HFF-Myc (cell line): ENCODE measurements at regions not wholly inside any gene's neighbourhood (a gene's known extent, or its start where the extent isn't known, plus 50 kb on each side); places are given as distances from the start of the nearest gene placed in this dataset.
A peak's percentile ranks its signal among the peaks of the same experiment; 100 is the strongest.

Experiments
- DNase-seq: peaks from one replicate; pipeline ENCODE4 v3.0.0-alpha.2; 2011; ENCODE audit warnings: low read depth; ENCODE audit errors: extremely low read depth
- H3K4me3 ChIP-seq: replicated peaks from 2 replicates; pipeline ENCODE4 v1.5.1; 2011; ENCODE audit warnings: low read depth, mild to moderate bottlenecking, control low read depth, low read length
- TF ChIP-seq, protein P1 (sequence below): IDR thresholded peaks from 2 replicates; pipeline ENCODE4 v1.5.1; 2012; ENCODE audit warnings: mild to moderate bottlenecking, low read depth, low read length, control low read depth; ENCODE audit errors: missing control alignments

DNA sequence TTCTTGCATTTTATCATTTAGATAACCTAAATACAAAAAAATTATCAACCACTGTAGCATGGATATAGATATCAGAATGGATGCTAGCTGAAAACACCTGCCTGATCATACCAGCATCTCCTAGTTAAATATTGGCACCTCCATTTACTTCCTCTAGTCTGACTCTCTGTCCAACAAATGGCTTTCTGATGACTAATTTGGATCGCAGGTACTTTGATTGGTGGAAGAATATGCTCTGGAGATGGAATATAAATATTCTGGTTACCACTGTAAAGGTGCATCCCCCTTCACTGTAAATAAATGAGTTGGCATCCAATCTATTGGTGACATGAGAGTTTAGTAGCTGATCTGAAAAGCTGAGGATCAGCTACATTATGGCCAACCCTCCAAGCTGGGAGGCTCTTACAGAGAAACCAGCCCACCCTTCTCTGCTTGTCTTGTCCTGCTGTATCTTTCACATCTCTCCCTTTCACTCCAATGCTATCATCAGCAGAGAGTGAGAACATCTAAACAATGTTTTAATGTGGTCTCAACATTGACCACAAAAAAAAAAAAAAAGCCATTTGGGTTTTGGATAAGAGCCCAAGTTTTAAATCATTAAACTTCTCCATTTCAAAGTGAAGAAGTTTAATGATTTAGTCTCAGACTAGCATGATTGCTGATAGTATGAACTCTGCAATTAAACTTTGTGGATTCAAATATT lies 90.5 kb downstream of the PMAIP1 start:
- no peak for DNase-seq
- no peak overlapping the region for H3K4me3 ChIP-seq

DNA sequence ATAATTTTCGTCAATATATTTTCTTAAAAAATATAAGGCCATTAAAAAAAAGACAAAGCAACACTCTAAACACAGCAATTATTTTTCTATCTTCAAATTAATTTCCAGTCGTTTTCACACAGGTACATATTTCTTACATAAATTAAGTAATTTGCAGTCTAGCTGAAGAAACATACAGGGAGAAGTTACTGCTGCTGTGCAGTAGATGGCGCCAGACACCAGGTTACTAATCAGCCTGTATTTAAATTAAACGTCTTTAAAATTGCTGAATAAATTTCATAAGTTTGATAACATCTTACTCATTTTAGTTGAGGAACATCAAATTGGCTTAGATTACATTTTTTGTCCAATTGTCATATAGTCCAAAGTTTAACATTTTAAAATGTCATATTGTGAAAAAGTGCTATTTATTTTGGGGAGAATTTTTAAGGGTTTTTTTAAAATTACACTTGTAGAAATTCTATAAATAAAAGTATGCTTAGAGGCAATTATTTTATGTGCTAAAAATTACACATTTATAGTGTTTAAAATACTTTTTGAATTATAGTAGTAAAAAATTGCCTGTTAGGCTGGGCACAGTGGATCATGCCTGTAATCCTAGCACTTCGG lies 88.4 kb downstream of the PMAIP1 start:
- peak; percentile 21 for DNase-seq
- TF ChIP-seq, protein P1, sequence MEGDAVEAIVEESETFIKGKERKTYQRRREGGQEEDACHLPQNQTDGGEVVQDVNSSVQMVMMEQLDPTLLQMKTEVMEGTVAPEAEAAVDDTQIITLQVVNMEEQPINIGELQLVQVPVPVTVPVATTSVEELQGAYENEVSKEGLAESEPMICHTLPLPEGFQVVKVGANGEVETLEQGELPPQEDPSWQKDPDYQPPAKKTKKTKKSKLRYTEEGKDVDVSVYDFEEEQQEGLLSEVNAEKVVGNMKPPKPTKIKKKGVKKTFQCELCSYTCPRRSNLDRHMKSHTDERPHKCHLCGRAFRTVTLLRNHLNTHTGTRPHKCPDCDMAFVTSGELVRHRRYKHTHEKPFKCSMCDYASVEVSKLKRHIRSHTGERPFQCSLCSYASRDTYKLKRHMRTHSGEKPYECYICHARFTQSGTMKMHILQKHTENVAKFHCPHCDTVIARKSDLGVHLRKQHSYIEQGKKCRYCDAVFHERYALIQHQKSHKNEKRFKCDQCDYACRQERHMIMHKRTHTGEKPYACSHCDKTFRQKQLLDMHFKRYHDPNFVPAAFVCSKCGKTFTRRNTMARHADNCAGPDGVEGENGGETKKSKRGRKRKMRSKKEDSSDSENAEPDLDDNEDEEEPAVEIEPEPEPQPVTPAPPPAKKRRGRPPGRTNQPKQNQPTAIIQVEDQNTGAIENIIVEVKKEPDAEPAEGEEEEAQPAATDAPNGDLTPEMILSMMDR = peak; percentile 88
- no peak overlapping the region for H3K4me3 ChIP-seq

More for the DNA sequence above, 90.5 kb downstream of the PMAIP1 start:
- TF ChIP-seq, protein P1 = no peak

DNA sequence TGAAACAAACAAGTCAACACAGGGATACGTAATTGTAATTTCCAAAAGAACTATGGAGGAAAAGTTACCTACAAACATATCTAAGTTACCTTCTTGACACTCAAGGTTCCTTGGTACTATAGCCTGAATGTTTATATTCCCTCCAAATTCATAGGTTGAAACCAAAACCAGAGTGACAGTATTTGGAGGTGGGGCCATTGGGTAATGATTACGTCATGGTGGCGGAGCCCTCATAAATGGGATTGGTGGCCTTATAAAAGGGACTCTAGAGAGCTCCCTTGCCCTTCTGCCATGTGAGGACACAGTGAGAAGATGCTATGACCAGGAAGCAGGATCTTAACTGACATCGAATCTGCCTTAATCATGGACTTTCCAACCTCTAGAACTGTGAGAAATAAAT lies 87.3 kb downstream of the PMAIP1 start:
- TF ChIP-seq, protein P1 = no peak
- DNase-seq = no peak
- H3K4me3 ChIP-seq = no peak overlapping the region

DNA sequence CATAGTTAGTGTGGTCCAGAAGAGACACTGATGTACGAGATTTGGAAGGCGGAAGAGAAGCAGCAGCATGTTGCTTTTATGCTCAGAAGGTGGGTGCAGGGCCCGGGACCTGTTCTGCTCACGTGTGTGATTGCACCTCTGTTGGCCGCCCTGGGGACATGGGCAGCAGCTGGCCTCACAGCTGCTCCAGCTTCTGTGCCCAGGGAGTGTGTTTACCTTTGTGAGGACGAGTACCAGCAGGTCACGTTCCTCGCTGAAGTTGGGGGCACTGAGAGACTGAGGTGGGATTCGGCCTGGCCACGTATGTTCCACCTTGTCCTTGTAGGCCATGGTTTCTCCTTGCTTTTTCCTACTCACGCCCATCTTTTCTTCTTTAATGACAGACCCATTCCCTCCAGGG lies 86.3 kb downstream of the PMAIP1 start:
- no peak overlapping the region for H3K4me3 ChIP-seq
- TF ChIP-seq, protein P1 = no peak
- DNase-seq = no peak

DNA sequence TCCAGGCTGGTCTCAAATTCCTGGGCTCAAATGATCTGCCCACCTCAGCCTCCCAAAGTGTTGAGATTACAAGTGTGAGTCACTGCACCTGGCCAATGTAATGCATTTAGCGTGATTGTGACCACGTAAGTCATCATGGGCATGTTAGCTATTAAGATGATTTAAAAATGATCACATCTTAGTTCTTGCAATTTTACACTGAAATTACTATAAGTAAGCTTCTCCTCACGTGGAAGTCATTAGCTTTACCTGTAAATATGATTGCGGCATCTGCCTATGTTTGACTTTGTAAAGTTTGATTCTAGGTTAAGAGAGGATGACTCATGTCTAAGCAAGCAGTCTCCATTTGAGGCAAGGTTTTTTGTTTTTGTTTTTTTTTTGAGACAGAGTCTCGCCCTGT lies 85.5 kb downstream of the PMAIP1 start:
- no peak for DNase-seq
- H3K4me3 ChIP-seq = no peak overlapping the region
- TF ChIP-seq, protein P1 = no peak

DNA sequence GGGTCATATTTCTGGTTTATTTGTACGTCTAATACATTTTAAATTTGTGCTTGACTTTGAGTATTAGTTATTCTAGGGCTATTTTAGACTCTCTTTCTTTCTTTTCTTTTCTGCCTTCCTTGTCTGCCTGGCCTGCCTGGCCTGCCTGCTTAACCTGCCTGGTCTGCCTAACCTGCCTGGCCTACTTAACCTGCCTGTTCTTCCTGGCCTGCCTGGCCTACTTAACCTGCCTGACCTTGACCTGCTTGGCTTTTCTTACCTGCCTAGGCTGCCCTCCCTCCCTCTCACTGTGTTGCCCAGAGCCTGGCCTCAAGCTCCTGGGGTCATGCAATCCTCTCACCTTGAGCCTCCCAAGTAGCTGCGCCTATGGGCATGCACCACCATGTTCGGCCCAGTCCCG lies 83.7 kb downstream of the PMAIP1 start:
- no peak overlapping the region for H3K4me3 ChIP-seq
- TF ChIP-seq, protein P1 = no peak
- DNase-seq = no peak

DNA sequence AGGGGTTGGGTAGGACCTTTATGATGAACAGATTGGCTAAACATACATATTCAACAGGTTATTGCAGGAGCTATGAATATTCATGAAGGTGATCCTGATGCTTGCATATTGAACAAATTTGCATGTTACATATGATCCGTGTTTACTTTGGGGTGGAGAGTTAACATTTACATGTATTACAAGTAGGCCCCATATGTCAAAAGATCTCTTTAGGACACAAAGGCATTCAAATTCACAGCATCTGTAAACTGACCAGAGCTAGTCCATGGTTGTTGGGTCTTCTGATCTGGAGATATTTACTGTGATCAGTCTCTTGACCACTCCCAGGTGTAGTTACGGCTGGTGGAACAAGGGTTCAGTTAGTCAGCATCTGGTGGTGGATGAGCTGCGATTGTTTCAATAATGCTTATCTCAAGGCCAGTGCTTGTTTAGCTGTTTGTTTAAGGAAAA lies 80.4 kb downstream of the PMAIP1 start:
- H3K4me3 ChIP-seq = no peak overlapping the region
- no peak for DNase-seq
- TF ChIP-seq, protein P1 = no peak
